Neuronal stem cell (in vitro differentiated cells): ENCODE measurements at regions not wholly inside any gene's neighbourhood (a gene's known extent, or its start where the extent isn't known, plus 50 kb on each side); places are given as distances from the start of the nearest gene placed in this dataset.
"Not testable (repeated sequence)": the region's sequence is repeated elsewhere in the genome, so short reads cannot be mapped to it uniquely, and the experiment has no call there.

Source experiments
- DNase-seq: peaks from one replicate; pipeline ENCODE4 v3.0.0-alpha.2; 2013; ENCODE audit warnings: low spot score
- H2AFZ ChIP-seq: one replicate; pipeline ENCODE4 v1.6.1; 2013; ENCODE audit warnings: mild to moderate bottlenecking, low read length, inconsistent platforms
- H2AK5ac ChIP-seq: 2 replicates; pipeline ENCODE4 v1.6.1; 2013; ENCODE audit warnings: low read depth, mild to moderate bottlenecking, inconsistent platforms, low read length, moderate library complexity, mixed read lengths
- H2BK120ac ChIP-seq: 2 replicates; pipeline ENCODE4 v1.6.1; 2013; ENCODE audit warnings: low read depth, mild to moderate bottlenecking, inconsistent platforms, low read length, moderate library complexity, mixed read lengths
- H2BK12ac ChIP-seq: one replicate; pipeline ENCODE4 v1.6.1; 2013; ENCODE audit warnings: low read length, inconsistent platforms
- H2BK15ac ChIP-seq: 2 replicates; pipeline ENCODE4 v1.6.1; 2013; ENCODE audit warnings: mild to moderate bottlenecking, low read length, inconsistent platforms, mixed read lengths
- H2BK5ac ChIP-seq: one replicate; pipeline ENCODE4 v1.6.1; 2013; ENCODE audit warnings: inconsistent platforms, mild to moderate bottlenecking, low read length, moderate library complexity
- H3K14ac ChIP-seq: one replicate; pipeline ENCODE4 v1.6.1; 2013; ENCODE audit warnings: low read length, inconsistent platforms
- H3K18ac ChIP-seq: 2 replicates; pipeline ENCODE4 v1.6.1; 2013; ENCODE audit warnings: low read length, inconsistent platforms
- H3K23ac ChIP-seq: 2 replicates; pipeline ENCODE4 v1.6.1; 2013; ENCODE audit warnings: low read depth, mild to moderate bottlenecking, mixed read lengths, low read length, inconsistent platforms; ENCODE audit not compliant: poor library complexity
- H3K27ac ChIP-seq: replicated peaks from 3 replicates; pipeline ENCODE4 v1.5.1; 2013; ENCODE audit warnings: low read length, inconsistent platforms
- H3K27me3 ChIP-seq, 3 experiments: 2 replicates each; pipeline ENCODE4 v1.6.1; 2013; ENCODE audit warnings: low read length in 3 of 3, mild to moderate bottlenecking in 2 of 3, inconsistent platforms in 1 of 3, low read depth in 1 of 3, mixed read lengths in 1 of 3, moderate library complexity in 1 of 3; ENCODE audit not compliant: control insufficient read depth in 3 of 3, insufficient read depth in 3 of 3
- H3K36me3 ChIP-seq, 2 donors: replicated peaks in 1 of 2; 2 replicates each; pipeline ENCODE4 v1.6.1; 2013; ENCODE audit warnings: low read length in 2 of 2; ENCODE audit not compliant: control insufficient read depth in 2 of 2, insufficient read depth in 2 of 2
- H3K4ac ChIP-seq: 2 replicates; pipeline ENCODE4 v1.6.1; 2013; ENCODE audit warnings: inconsistent platforms, mild to moderate bottlenecking, low read length, moderate library complexity
- H3K4me1 ChIP-seq, 2 donors: 1 replicate in 1 of 2; 2 replicates in 1 of 2; pipeline ENCODE4 v1.6.1; 2013; ENCODE audit warnings: low read length in 2 of 2, low read depth in 1 of 2; ENCODE audit not compliant: control insufficient read depth in 2 of 2, insufficient read depth in 1 of 2
- H3K4me2 ChIP-seq: one replicate; pipeline ENCODE4 v1.6.1; 2013; ENCODE audit warnings: mild to moderate bottlenecking, low read length, inconsistent platforms; ENCODE audit not compliant: insufficient read depth, poor library complexity, severe bottlenecking
- H3K4me3 ChIP-seq, 2 donors: 2 replicates each; pipeline ENCODE4 v1.5.1; 2013; ENCODE audit warnings: low read length in 2 of 2, mild to moderate bottlenecking in 2 of 2, inconsistent platforms in 1 of 2, moderate library complexity in 1 of 2
- H3K79me1 ChIP-seq: one replicate; pipeline ENCODE4 v1.6.1; 2013; ENCODE audit warnings: low read depth, mild to moderate bottlenecking, inconsistent platforms, low read length, moderate library complexity
- H3K9ac ChIP-seq: one replicate; pipeline ENCODE4 v1.6.1; 2013; ENCODE audit warnings: mild to moderate bottlenecking, low read depth, low read length, inconsistent platforms; ENCODE audit not compliant: poor library complexity
- H3K9me3 ChIP-seq, 2 donors: replicated peaks in 1 of 2; 2 replicates each; pipeline versions ENCODE3 to v1.6.1; 2013; ENCODE audit warnings: low read length in 2 of 2, mild to moderate bottlenecking in 2 of 2, inconsistent platforms in 1 of 2, low read depth in 1 of 2, mixed read lengths in 1 of 2, moderate library complexity in 1 of 2; ENCODE audit not compliant: control insufficient read depth in 2 of 2, insufficient read depth in 1 of 2
- H4K8ac ChIP-seq: one replicate; pipeline ENCODE4 v1.6.1; 2013; ENCODE audit warnings: low read depth, mild to moderate bottlenecking, inconsistent platforms, low read length, moderate library complexity
- H4K91ac ChIP-seq: one replicate; pipeline ENCODE4 v1.6.1; 2013; ENCODE audit warnings: low read length, low read depth, mild to moderate bottlenecking, inconsistent platforms; ENCODE audit not compliant: poor library complexity
- WGBS, 2 donors: extraction: QIAGEN DNeasy Blood & Tissue Kit; methylation state at CpG; one replicate each; pipeline ENCODE4 v1.1.7; 2013; ENCODE audit warnings: missing lambda C conversion rate in 2 of 2, mixed read lengths in 1 of 2; ENCODE audit not compliant: insufficient read length in 2 of 2, insufficient replicate concordance in 1 of 2; ENCODE audit errors: extremely low coverage in 2 of 2; 5-methylcytosine and 5-hydroxymethylcytosine counted together

DNA sequence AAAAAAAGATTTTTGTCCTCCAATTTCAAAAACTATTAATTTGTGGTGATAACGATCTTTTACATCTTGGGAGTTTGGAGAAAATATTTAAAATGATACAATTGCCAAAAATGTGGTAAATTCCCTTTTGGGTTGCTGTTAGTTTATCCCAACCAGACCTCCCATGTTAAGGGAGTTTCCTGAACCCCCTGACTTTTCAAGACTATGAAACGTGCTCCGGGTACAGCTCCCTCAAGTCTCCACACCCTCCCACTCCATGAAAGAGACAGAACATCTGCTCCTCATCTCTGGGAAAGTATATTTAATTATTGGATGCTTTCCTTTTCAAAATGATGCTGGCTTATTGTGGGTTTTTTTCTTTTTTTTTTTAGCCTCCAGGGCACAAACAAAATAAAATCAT, 534.6 kb upstream of the NRP1 start:
- no peak for DNase-seq
- H3K18ac ChIP-seq: no peak overlapping the region
- no peak overlapping the region for H3K23ac ChIP-seq
- H3K4ac ChIP-seq: no peak overlapping the region
- no CpG with 5 or more reads among the region's 3 CpGs for WGBS, 2 donors
- H3K14ac ChIP-seq: no peak overlapping the region
- no peak overlapping the region for H4K8ac ChIP-seq
- H3K27me3 ChIP-seq: no peaks in the 10 kb centered on the region
- no peaks in the 10 kb centered on the region for H3K9me3 ChIP-seq
- no peak overlapping the region for H4K91ac ChIP-seq
- H3K36me3 ChIP-seq: no peaks in the 10 kb centered on the region
- H3K79me1 ChIP-seq: no peaks in the 10 kb centered on the region
- no peak overlapping the region for H3K4me3 ChIP-seq
- no peaks in the 10 kb centered on the region for H3K4me1 ChIP-seq
- H2BK15ac ChIP-seq: no peak overlapping the region
- H3K27ac ChIP-seq: no peak overlapping the region
- H2AFZ ChIP-seq: no peak overlapping the region
- no peak overlapping the region for H2BK5ac ChIP-seq
- no peak overlapping the region for H2BK12ac ChIP-seq
- H3K9ac ChIP-seq: no peak overlapping the region
- H2AK5ac ChIP-seq: no peak overlapping the region
- H3K4me2 ChIP-seq: no peak overlapping the region
- no peak overlapping the region for H2BK120ac ChIP-seq

- not testable (repeated sequence) for H3K27ac ChIP-seq, H3K23ac ChIP-seq, H2BK12ac ChIP-seq, H2AFZ ChIP-seq, H3K9ac ChIP-seq, H2BK120ac ChIP-seq, H3K18ac ChIP-seq, H4K8ac ChIP-seq, H3K4ac ChIP-seq, H2BK15ac ChIP-seq, H3K36me3 ChIP-seq, H3K14ac ChIP-seq, H3K4me3 ChIP-seq, H4K91ac ChIP-seq, H2BK5ac ChIP-seq, DNase-seq, H3K9me3 ChIP-seq, H3K4me2 ChIP-seq, H2AK5ac ChIP-seq, H3K27me3 ChIP-seq, H3K79me1 ChIP-seq, H3K4me1 ChIP-seq
- WGBS, 2 donors: no CpG with 5 or more reads among the region's 8 CpGs
Observed at GRCh38 chr10:33867199-33867789, 532.8 kb upstream of the NRP1 start.

DNA sequence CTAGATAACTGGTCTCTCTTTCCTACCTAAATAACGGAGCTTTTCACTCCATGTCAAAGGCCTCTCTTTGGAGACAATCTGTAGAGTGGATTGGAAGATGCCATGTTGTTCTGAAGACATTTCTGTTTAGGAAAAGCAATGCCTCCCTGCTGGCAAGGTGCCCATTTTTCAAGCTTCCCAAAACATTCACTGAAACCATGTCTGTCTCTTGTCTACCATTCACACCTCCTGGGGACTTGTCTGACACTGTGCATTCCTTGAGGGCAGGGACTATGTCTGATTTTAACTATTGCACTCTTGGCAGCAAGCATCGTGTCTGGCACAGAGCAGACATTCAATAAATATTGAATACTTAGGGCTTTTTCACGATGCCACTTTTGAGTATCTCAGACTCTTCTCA, 528.9 kb upstream of the NRP1 start:
- WGBS, 2 donors: no CpG with 5 or more reads among the region's 3 CpGs
- no peaks in the 10 kb centered on the region for H3K9me3 ChIP-seq

DNA sequence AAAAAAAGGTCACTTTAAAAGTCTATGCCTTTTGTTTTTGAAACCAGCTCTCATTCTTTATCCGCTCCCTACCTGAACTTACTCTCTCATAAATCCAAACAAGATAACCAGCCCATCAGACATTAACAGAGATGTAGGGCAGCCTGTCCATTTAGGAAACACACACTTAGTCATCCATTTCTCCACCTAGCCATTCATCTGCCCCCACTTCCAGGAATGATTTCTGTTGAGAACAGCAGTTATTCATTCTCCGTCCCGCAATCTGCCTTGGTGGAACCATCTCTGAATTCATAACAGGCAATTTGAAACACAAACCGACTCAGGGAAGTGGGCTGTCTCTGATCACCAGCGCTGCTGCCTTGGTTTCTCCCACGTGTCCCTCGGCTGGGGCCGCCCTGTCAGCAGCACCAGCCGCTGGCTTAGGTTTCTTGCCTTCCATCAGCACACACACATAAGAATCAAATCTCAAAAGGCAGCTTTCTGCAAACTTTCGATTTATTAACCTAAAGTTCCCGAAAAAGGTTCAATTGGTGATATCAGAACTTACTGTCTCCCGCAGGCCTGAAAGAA, 528.2 kb upstream of the NRP1 start:
- no peak overlapping the region for H2AFZ ChIP-seq

More for the DNA sequence above, 528.9 kb upstream of the NRP1 start:
- Histone ChIP-seq H3K18ac (no peak overlapping the region), H3K4me2 (no peak overlapping the region), H2BK15ac (no peak overlapping the region), H3K4me3 (no peak overlapping the region), H3K36me3 (no peaks in the 10 kb centered on the region), H2AFZ (no peak overlapping the region), H3K79me1 (no peaks in the 10 kb centered on the region), H3K4ac (no peak overlapping the region), H2AK5ac (no peak overlapping the region), H3K9ac (no peak overlapping the region), H2BK12ac (no peak overlapping the region), H3K4me1 (no peaks in the 10 kb centered on the region), H2BK120ac (no peak overlapping the region), H3K23ac (no peak overlapping the region), H4K8ac (no peak overlapping the region), H3K27me3 (no peaks in the 10 kb centered on the region), H4K91ac (no peak overlapping the region), H2BK5ac (no peak overlapping the region), H3K27ac (no peak overlapping the region), H3K14ac (no peak overlapping the region)
- DNase-seq: no peak

More for the DNA sequence above, 528.2 kb upstream of the NRP1 start:
- no peak overlapping the region for H3K9ac ChIP-seq
- H4K91ac ChIP-seq: no peak overlapping the region
- H3K36me3 ChIP-seq: no peaks in the 10 kb centered on the region
- H2BK5ac ChIP-seq: no peak overlapping the region
- H3K27ac ChIP-seq: no peak overlapping the region
- H3K79me1 ChIP-seq: no peaks in the 10 kb centered on the region
- H4K8ac ChIP-seq: no peak overlapping the region
- H3K4me3 ChIP-seq: no peak overlapping the region
- H2BK12ac ChIP-seq: no peak overlapping the region
- H2AK5ac ChIP-seq: no peak overlapping the region
- H2BK120ac ChIP-seq: no peak overlapping the region
- H3K9me3 ChIP-seq: no peaks in the 10 kb centered on the region
- DNase-seq: no peak
- H2BK15ac ChIP-seq: no peak overlapping the region
- no peak overlapping the region for H3K4ac ChIP-seq
- no peak overlapping the region for H3K18ac ChIP-seq
- H3K4me2 ChIP-seq: no peak overlapping the region
- H3K27me3 ChIP-seq: no peaks in the 10 kb centered on the region
- no peak overlapping the region for H3K23ac ChIP-seq
- H3K14ac ChIP-seq: no peak overlapping the region
- H3K4me1 ChIP-seq: no peaks in the 10 kb centered on the region
- no CpG with 5 or more reads among the region's 12 CpGs for WGBS, 2 donors
